ENCODE measurements at regions not wholly inside any gene's neighbourhood (a gene's known extent, or its start where the extent isn't known, plus 50 kb on each side); places are given as distances from the start of the nearest gene placed in this dataset.

DNA sequence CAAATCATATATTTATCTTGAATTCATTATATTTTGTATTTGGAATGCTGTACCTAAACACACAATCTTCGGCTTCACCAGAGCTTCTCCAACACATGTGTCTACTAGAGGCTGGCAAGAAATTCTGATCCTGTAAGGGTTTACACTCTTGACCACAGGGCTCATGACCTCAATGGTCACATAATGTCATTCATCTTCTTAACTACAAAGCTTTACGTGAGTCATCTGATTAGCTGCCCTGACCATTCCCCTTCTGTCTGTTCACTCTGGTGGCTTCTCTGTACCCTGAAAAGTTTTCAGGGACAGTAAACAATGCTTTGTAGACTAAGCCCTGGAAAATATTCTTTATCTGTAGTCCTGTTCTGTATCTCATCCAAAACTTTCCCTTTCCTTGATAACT lies 423.9 kb downstream of the CMPK2 start:
- Mint-ChIP-seq H3K4me1 (peaks cover 18% of the 10 kb centered on the region), H3K4me3 (no peak overlapping the region), H3K27ac (no peak overlapping the region), H3K27me3 (ENCODE audit: low read depth, poor library complexity) (no peaks in the 10 kb centered on the region), H3K36me3 (ENCODE audit: low read depth) (no peaks in the 10 kb centered on the region), H3K9me3 (no peaks in the 10 kb centered on the region)
- no peak for DNase-seq
- TF ChIP-seq, protein P1, sequence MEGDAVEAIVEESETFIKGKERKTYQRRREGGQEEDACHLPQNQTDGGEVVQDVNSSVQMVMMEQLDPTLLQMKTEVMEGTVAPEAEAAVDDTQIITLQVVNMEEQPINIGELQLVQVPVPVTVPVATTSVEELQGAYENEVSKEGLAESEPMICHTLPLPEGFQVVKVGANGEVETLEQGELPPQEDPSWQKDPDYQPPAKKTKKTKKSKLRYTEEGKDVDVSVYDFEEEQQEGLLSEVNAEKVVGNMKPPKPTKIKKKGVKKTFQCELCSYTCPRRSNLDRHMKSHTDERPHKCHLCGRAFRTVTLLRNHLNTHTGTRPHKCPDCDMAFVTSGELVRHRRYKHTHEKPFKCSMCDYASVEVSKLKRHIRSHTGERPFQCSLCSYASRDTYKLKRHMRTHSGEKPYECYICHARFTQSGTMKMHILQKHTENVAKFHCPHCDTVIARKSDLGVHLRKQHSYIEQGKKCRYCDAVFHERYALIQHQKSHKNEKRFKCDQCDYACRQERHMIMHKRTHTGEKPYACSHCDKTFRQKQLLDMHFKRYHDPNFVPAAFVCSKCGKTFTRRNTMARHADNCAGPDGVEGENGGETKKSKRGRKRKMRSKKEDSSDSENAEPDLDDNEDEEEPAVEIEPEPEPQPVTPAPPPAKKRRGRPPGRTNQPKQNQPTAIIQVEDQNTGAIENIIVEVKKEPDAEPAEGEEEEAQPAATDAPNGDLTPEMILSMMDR (IDR thresholded peaks at IDR 0.05): no peak

DNA sequence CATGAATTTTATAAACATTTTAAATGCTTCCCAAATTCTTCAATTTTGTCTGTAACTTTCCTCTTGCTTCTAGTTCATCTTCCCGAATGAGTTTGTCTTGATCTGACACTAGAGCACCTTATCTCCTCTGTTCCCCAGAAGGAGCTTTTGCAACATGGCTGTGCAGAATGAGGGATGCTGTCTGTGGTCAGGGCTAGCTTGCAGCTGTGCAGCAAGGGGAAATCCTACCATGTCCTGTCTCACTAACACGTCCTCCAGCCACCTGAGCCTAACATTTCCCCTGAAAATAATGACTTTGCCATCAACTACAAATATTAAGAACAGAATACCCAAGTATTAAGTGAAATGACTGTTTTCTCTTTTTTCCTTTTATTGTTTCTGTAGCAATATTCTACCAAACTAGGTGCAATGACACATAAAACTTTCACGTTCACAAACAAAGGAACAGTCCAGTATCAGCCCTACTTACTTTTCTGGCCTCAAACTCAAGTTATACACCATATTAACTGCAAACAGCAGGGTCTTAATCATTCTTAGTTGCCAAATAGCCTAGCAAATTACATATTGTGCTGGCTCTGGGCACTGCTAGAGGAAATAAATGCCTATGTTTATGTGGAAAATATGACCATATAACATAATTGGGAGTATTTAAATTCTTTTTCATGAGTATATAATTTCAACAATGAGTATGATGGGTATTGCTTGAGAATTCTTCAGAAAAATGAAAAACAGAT lies 423.3 kb downstream of the CMPK2 start:
- no peaks in the 10 kb centered on the region for H3K36me3 Mint-ChIP-seq (ENCODE audit: low read depth)
- H3K4me3 Mint-ChIP-seq: no peak overlapping the region
- peaks cover 18% of the 10 kb centered on the region for H3K4me1 Mint-ChIP-seq

GRCh38 chr2:6443061-6443823 lies 422.5 kb downstream of the CMPK2 start:
- TF ChIP-seq, protein P1 (IDR thresholded peaks at IDR 0.05): no peak
- H3K4me1 Mint-ChIP-seq: peaks cover 18% of the 10 kb centered on the region
- H3K27me3 Mint-ChIP-seq (ENCODE audit: low read depth, poor library complexity): no peaks in the 10 kb centered on the region
- DNase-seq: no peak
- H3K4me3 Mint-ChIP-seq: no peak overlapping the region
- no peaks in the 10 kb centered on the region for H3K36me3 Mint-ChIP-seq (ENCODE audit: low read depth)
- no peak overlapping the region for H3K27ac Mint-ChIP-seq
- H3K9me3 Mint-ChIP-seq: no peaks in the 10 kb centered on the region

More for the DNA sequence above, 423.3 kb downstream of the CMPK2 start:
- H3K27ac Mint-ChIP-seq: no peak overlapping the region
- no peaks in the 10 kb centered on the region for H3K27me3 Mint-ChIP-seq (ENCODE audit: low read depth, poor library complexity)
- no peak for DNase-seq
- TF ChIP-seq, protein P1 (IDR thresholded peaks at IDR 0.05): no peak
- H3K9me3 Mint-ChIP-seq: no peaks in the 10 kb centered on the region

GRCh38 chr2:6444514-6444913 lies 421.2 kb downstream of the CMPK2 start:
- H3K9me3 Mint-ChIP-seq: no peaks in the 10 kb centered on the region
- H3K27me3 Mint-ChIP-seq (ENCODE audit: low read depth, poor library complexity): peaks cover 4% of the 10 kb centered on the region
- H3K4me1 Mint-ChIP-seq: peaks cover 18% of the 10 kb centered on the region
- H3K36me3 Mint-ChIP-seq (ENCODE audit: low read depth): no peaks in the 10 kb centered on the region
- no peak overlapping the region for H3K27ac Mint-ChIP-seq
- H3K4me3 Mint-ChIP-seq: no peak overlapping the region
- no peak for DNase-seq
- TF ChIP-seq, protein P1 (IDR thresholded peaks at IDR 0.05): no peak

DNA sequence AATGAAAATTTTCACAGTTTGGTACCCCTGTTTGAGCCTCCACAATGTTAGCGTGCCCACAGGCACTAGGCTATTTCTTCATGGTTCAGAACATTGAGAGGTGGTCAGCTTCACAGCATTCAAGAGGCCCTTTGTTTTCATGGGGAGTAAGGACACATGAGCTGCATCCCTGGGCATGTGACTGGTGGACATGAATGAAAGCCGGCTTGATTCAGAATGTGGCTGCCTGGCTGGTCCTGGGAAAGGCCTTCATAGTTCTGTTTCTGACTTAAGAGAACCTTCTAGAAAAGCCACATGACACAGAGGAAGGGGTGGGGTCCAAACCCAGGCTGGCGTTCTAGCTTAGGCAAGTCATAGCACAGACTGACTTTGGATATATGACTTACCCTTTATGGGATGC lies 420.6 kb downstream of the CMPK2 start:
- Mint-ChIP-seq H3K27me3 (ENCODE audit: low read depth, poor library complexity) (peaks cover 4% of the 10 kb centered on the region), H3K36me3 (ENCODE audit: low read depth) (no peaks in the 10 kb centered on the region), H3K4me1 (peaks cover 18% of the 10 kb centered on the region), H3K27ac (no peak overlapping the region), H3K4me3 (no peak overlapping the region), H3K9me3 (no peaks in the 10 kb centered on the region)
- no peak for DNase-seq
- TF ChIP-seq, protein P1 (IDR thresholded peaks at IDR 0.05): no peak
